Heart left ventricle (tissue), 16 donors: ENCODE measurements at regions not wholly inside any gene's neighbourhood (a gene's known extent, or its start where the extent isn't known, plus 50 kb on each side); places are given as distances from the start of the nearest gene placed in this dataset.

Experiments
- ATAC-seq, 4 donors: fragments of 200-7000 bp; cut with Tn5 transposase; one replicate each; pipeline ENCODE4 v1.9.1; 2020 to 2022; ENCODE audit warnings: moderate library complexity in 4 of 4, mild to moderate bottlenecking in 3 of 4, moderate number of reproducible peaks in 1 of 4
- DNase-seq, 5 donors: peaks; one replicate each; pipeline ENCODE4 v3.0.0-alpha.2; 2020
- H3K27ac ChIP-seq, 12 donors: fragments of 200-600 bp; sonication (generic) in 4 of 12; one replicate each; pipeline versions ENCODE4 v1.5.0 to v1.8.0; 2016 to 2022; ENCODE audit warnings: mild to moderate bottlenecking in 2 of 12
- H3K27me3 ChIP-seq, 9 donors: fragments of 200-600 bp; sonication (generic) in 2 of 9; one replicate each; pipeline versions ENCODE4 v1.5.1 to v1.8.0; 2016 to 2022; ENCODE audit warnings: mild to moderate bottlenecking in 3 of 9
- H3K36me3 ChIP-seq, 9 donors: fragments of 200-600 bp; sonication (generic) in 2 of 9; one replicate each; pipeline versions ENCODE4 v1.5.0 to v1.8.0; 2018 to 2022; ENCODE audit warnings: mild to moderate bottlenecking in 2 of 9
- H3K4me1 ChIP-seq, 12 donors: fragments of 200-600 bp; sonication (generic) in 4 of 12; one replicate each; pipeline versions ENCODE4 v1.5.0 to v1.8.0; 2016 to 2022; ENCODE audit warnings: mild to moderate bottlenecking in 3 of 12
- H3K4me3 ChIP-seq, 12 donors: fragments of 200-600 bp; sonication (generic) in 4 of 12; one replicate each; pipeline versions ENCODE4 v1.5.0 to v1.8.0; 2017 to 2022; ENCODE audit warnings: mild to moderate bottlenecking in 9 of 12, moderate library complexity in 4 of 12
- H3K9me3 ChIP-seq, 12 donors: fragments of 200-600 bp; sonication (generic) in 4 of 12; one replicate each; pipeline versions ENCODE4 v1.5.0 to v1.8.0; 2016 to 2022; ENCODE audit warnings: mild to moderate bottlenecking in 1 of 12
- CTCF ChIP-seq, 12 donors: fragments of 200-600 bp; sonication (generic) in 4 of 12; IDR thresholded peaks; one replicate each; pipeline versions ENCODE4 v1.5.0 to v1.8.0; 2018 to 2022; ENCODE audit warnings: antibody characterized with exemption in 12 of 12, mild to moderate bottlenecking in 5 of 12
- POLR2A ChIP-seq, 2 donors: fragments of 450-650 bp; IDR thresholded peaks; one replicate each; pipeline ENCODE4 v1.6.1; 2017; ENCODE audit warnings: antibody characterized with exemption in 2 of 2, mild to moderate bottlenecking in 2 of 2, moderate library complexity in 2 of 2
- WGBS, 4 donors: extraction: QIAGEN DNeasy Blood & Tissue Kit in 2 of 4; methylation state at CpG; one replicate each; pipeline versions ENCODE4 v1.1.5 to v1.1.7; 2013 to 2018; 5-methylcytosine and 5-hydroxymethylcytosine counted together
- intact Hi-C, 10 donors: fragments of 100-400 bp; cut with DNase I; formaldehyde crosslinking; loops; one replicate each; pipeline versions ENCODE4 v1.11.1 to v1.14.2; 2022
- donor health status: ischemic (EF 13 %, LVEDD 7.1; RV severe dilation, severe dysfunction).
- donor health status: healthy with polysubstance abuse.
- donor health status: DM: no; HTN: yes; CAD: no.
- donor health status: DM: no; HTN: no; CAD: no.
- donor health status: ischemic (EF 25% LVEDD 6.9; RV normal size, moderate dysfunction).
- donor health status: ischemic (EF 25% LVEDD 5.7; RV mildly dilated, moderate dysfunction).
- donor health status: healthy.
- donor health status: DM: yes; HTN: yes; CAD: no.
- donor health status: ischemic (EF 35%, LVEDD 5.7; RV mildly dilated, moderate dysfunction).
- donor health status: nonischemic (EF 11% LVEDD 7.7; RV severe dilation, severe dysfunction).
- donor health status: DM: yes; HTN: yes; CAD: no.
- donor health status: PGD.
- donor health status: ischemic (EF 29% LVEDD 5.4; RV normal size, mild dysfunction).
- donor health status: nonischemic (EF 23%, LVEDD 6.1; RV moderate dilation, normal function).

GRCh38 chr15:95292785-95293450, 1037.6 kb upstream of the NR2F2 start:
- WGBS, 4 donors = 48 to 68% (median 56%) methylated on average over 6 of the region's 6 CpGs

GRCh38 chr15:95293456-95294031, 1037.0 kb upstream of the NR2F2 start:
- Histone ChIP-seq H3K27ac (peak overlapping the region in 6 of 12 donors; percentile 25 to 57 (median 32)), H3K9me3 (no peaks in the 10 kb centered on the region), H3K4me1 (peaks cover 0 to 36% (median 6%) of the 10 kb centered on the region in 12 donors), H3K4me3 (peak overlapping the region in 1 of 12 donors; percentile 37), H3K27me3 (peaks cover 0 to 5% (median 0%) of the 10 kb centered on the region in 9 donors), H3K36me3 (no peaks in the 10 kb centered on the region)
- peak in 1 of 4 donors; percentile 45 for ATAC-seq
- TF ChIP-seq CTCF (IDR thresholded peaks at IDR 0.05) (no peak), POLR2A (IDR thresholded peaks at IDR 0.05) (no peak)
- WGBS, 4 donors = 62 to 66% (median 64%) methylated on average over 6 of the region's 6 CpGs
- intact Hi-C loops = loop anchor here in 4 of 10 donors (10.0 kb wide), 3 partner anchors 269 to 619 kb away; no protein-coding TSS in a partner anchor
- no peak for DNase-seq

More at GRCh38 chr15:95292785-95293450, 1037.6 kb upstream of the NR2F2 start:
- H3K27ac ChIP-seq = peak overlapping the region in 6 of 12 donors; percentile 25 to 57 (median 32)
- ATAC-seq (peak in 2 of 4 donors; percentile 27 to 47), DNase-seq (no peak)
- H3K36me3 ChIP-seq = no peaks in the 10 kb centered on the region
- no peaks in the 10 kb centered on the region for H3K9me3 ChIP-seq
- TF ChIP-seq CTCF (IDR thresholded peaks at IDR 0.05) (no peak), POLR2A (IDR thresholded peaks at IDR 0.05) (no peak)
- intact Hi-C loops = loop anchor here in 4 of 10 donors (10.0 kb wide), 3 partner anchors 268 to 618 kb away; no protein-coding TSS in a partner anchor
- H3K4me3 ChIP-seq = peak overlapping the region in 4 of 12 donors; percentile 15 to 37 (median 30)
- H3K27me3 ChIP-seq = peaks cover 0 to 4% (median 0%) of the 10 kb centered on the region in 9 donors
- H3K4me1 ChIP-seq = peaks cover 0 to 36% (median 6%) of the 10 kb centered on the region in 12 donors

GRCh38 chr15:95295363-95295762, 1035.1 kb upstream of the NR2F2 start:
- Histone ChIP-seq H3K9me3 (no peaks in the 10 kb centered on the region), H3K4me1 (peaks cover 0 to 28% (median 6%) of the 10 kb centered on the region in 12 donors), H3K27me3 (peaks cover 0 to 5% (median 0%) of the 10 kb centered on the region in 9 donors), H3K27ac (no peak overlapping the region), H3K4me3 (no peak overlapping the region), H3K36me3 (no peaks in the 10 kb centered on the region)
- ATAC-seq = no peak
- no peak for TF ChIP-seq CTCF (IDR thresholded peaks at IDR 0.05)
- no peak for TF ChIP-seq POLR2A (IDR thresholded peaks at IDR 0.05)
- intact Hi-C loops = loop anchor here in 4 of 10 donors (10.0 kb wide), 3 partner anchors 271 to 621 kb away; no protein-coding TSS in a partner anchor
- 85 to 93% (median 86%) methylated on average over 9 of the region's 9 CpGs for WGBS, 4 donors
- DNase-seq = no peak
